MM.1S (cell line): ENCODE measurements at regions not wholly inside any gene's neighbourhood (a gene's known extent, or its start where the extent isn't known, plus 50 kb on each side); places are given as distances from the start of the nearest gene placed in this dataset.

Experiments used
- DNase-seq: peaks from one replicate; pipeline ENCODE4 v3.0.0-alpha.2; 2015
- H2AFZ ChIP-seq: fragments of 300-600 bp; sonication (generic); 2 replicates; pipeline ENCODE4 v1.6.0; 2016; ENCODE audit warnings: antibody characterized with exemption, low read length
- H3F3A ChIP-seq: fragments of 300-600 bp; sonication (generic); 2 replicates; pipeline ENCODE4 v1.6.1; 2016; ENCODE audit warnings: mild to moderate bottlenecking, antibody characterized with exemption, low read length, moderate library complexity, mixed read lengths; ENCODE audit not compliant: insufficient read depth
- H3K27ac ChIP-seq: fragments of 300-600 bp; sonication (generic); 2 replicates; pipeline ENCODE4 v1.5.1; 2016; ENCODE audit warnings: mild to moderate bottlenecking, low read length
- H3K27me3 ChIP-seq: fragments of 300-600 bp; sonication (generic); replicated peaks from 2 replicates; pipeline ENCODE4 v1.6.0; 2016; ENCODE audit warnings: low read length; ENCODE audit not compliant: insufficient read depth
- H3K36me3 ChIP-seq: fragments of 300-600 bp; sonication (generic); replicated peaks from 2 replicates; pipeline ENCODE4 v1.6.1; 2016; ENCODE audit warnings: mild to moderate bottlenecking, low read length, mixed read lengths; ENCODE audit not compliant: insufficient read depth
- H3K4me1 ChIP-seq: fragments of 300-600 bp; sonication (generic); 2 replicates; pipeline ENCODE4 v1.6.1; 2016; ENCODE audit warnings: low read length, mixed read lengths
- H3K4me2 ChIP-seq: fragments of 300-600 bp; sonication (generic); 2 replicates; pipeline ENCODE4 v1.6.0; 2016; ENCODE audit warnings: low read depth, low read length
- H3K4me3 ChIP-seq: fragments of 300-600 bp; sonication (generic); 2 replicates; pipeline ENCODE4 v1.5.1; 2016; ENCODE audit warnings: low read length, mixed read lengths
- H3K79me2 ChIP-seq: fragments of 300-600 bp; sonication (generic); 2 replicates; pipeline ENCODE4 v1.6.1; 2016; ENCODE audit warnings: mixed run types, low read length, mixed read lengths
- H3K9ac ChIP-seq: fragments of 300-600 bp; sonication (generic); 2 replicates; pipeline ENCODE4 v1.6.1; 2016; ENCODE audit warnings: low read length, mixed read lengths
- H3K9me2 ChIP-seq: fragments of 300-600 bp; sonication (generic); replicated peaks from 2 replicates; pipeline ENCODE4 v1.6.1; 2016; ENCODE audit warnings: mild to moderate bottlenecking, low read length, mixed read lengths; ENCODE audit not compliant: insufficient read depth
- H3K9me3 ChIP-seq: fragments of 300-600 bp; sonication (generic); replicated peaks from 2 replicates; pipeline ENCODE4 v1.6.1; 2016; ENCODE audit warnings: mild to moderate bottlenecking, low read length, mixed read lengths; ENCODE audit not compliant: insufficient read depth
- H4K20me1 ChIP-seq: fragments of 300-600 bp; sonication (generic); 2 replicates; pipeline ENCODE4 v1.6.1; 2016; ENCODE audit warnings: mild to moderate bottlenecking, low read length, moderate library complexity, mixed read lengths; ENCODE audit not compliant: insufficient read depth
- CTCF ChIP-seq: fragments of 300-600 bp; sonication (generic); IDR thresholded peaks from 2 replicates; pipeline ENCODE4 v1.5.1; 2016; ENCODE audit warnings: antibody characterized with exemption, low read length, mixed read lengths
- EZH2 ChIP-seq: fragments of 300-600 bp; sonication (generic); optimal IDR thresholded peaks from 2 replicates; pipeline ENCODE3; 2017; ENCODE audit warnings: low read depth, mild to moderate bottlenecking, antibody characterized with exemption, low read length, mixed read lengths
- EZH2phosphoT487 ChIP-seq: fragments of 300-600 bp; sonication (generic); IDR thresholded peaks from 2 replicates; pipeline ENCODE4 v1.6.1; 2018; ENCODE audit warnings: antibody characterized with exemption, low read length

GRCh38 chr15:29400701-29401100 is 131.1 kb upstream of the NSMCE3 start:
- H2AFZ ChIP-seq = no peak overlapping the region
- H3K79me2 ChIP-seq = no peaks in the 10 kb centered on the region
- no peaks in the 10 kb centered on the region for H4K20me1 ChIP-seq
- H3K4me3 ChIP-seq = no peak overlapping the region
- no peak overlapping the region for H3K4me2 ChIP-seq
- no peaks in the 10 kb centered on the region for H3F3A ChIP-seq
- TF ChIP-seq EZH2 (no peak), CTCF (no peak), EZH2phosphoT487 (no peak)
- no peak for DNase-seq
- no peak overlapping the region for H3K9ac ChIP-seq
- no peaks in the 10 kb centered on the region for H3K9me2 ChIP-seq
- no peaks in the 10 kb centered on the region for H3K4me1 ChIP-seq
- no peaks in the 10 kb centered on the region for H3K36me3 ChIP-seq
- H3K27me3 ChIP-seq = no peaks in the 10 kb centered on the region
- H3K27ac ChIP-seq = no peak overlapping the region
- no peaks in the 10 kb centered on the region for H3K9me3 ChIP-seq

- no peak for TF ChIP-seq EZH2
- TF ChIP-seq EZH2phosphoT487 = no peak
- TF ChIP-seq CTCF = no peak
Observed at GRCh38 chr15:29398907-29399306, 129.3 kb upstream of the NSMCE3 start.

GRCh38 chr15:29396176-29396811 is 126.7 kb upstream of the NSMCE3 start:
- Histone ChIP-seq H3K36me3 (no peaks in the 10 kb centered on the region), H3K27ac (no peak overlapping the region), H3K9ac (no peak overlapping the region), H3K27me3 (no peaks in the 10 kb centered on the region), H3K9me3 (no peaks in the 10 kb centered on the region), H2AFZ (no peak overlapping the region), H3K4me2 (no peak overlapping the region), H3K9me2 (no peaks in the 10 kb centered on the region), H3K4me3 (no peak overlapping the region), H3K4me1 (no peaks in the 10 kb centered on the region), H4K20me1 (no peaks in the 10 kb centered on the region), H3K79me2 (no peaks in the 10 kb centered on the region), H3F3A (no peaks in the 10 kb centered on the region)
- no peak for TF ChIP-seq CTCF
- DNase-seq = no peak

More at GRCh38 chr15:29398907-29399306, 129.3 kb upstream of the NSMCE3 start:
- H3K9me3 ChIP-seq = no peaks in the 10 kb centered on the region
- no peaks in the 10 kb centered on the region for H3K9me2 ChIP-seq
- H2AFZ ChIP-seq = no peak overlapping the region
- no peaks in the 10 kb centered on the region for H3K4me1 ChIP-seq
- no peaks in the 10 kb centered on the region for H3K79me2 ChIP-seq
- H3K27ac ChIP-seq = no peak overlapping the region
- H3K4me2 ChIP-seq = no peak overlapping the region
- H3F3A ChIP-seq = no peaks in the 10 kb centered on the region
- no peak overlapping the region for H3K9ac ChIP-seq
- H3K4me3 ChIP-seq = no peak overlapping the region
- H3K36me3 ChIP-seq = no peaks in the 10 kb centered on the region
- H3K27me3 ChIP-seq = no peaks in the 10 kb centered on the region
- no peak for DNase-seq
- H4K20me1 ChIP-seq = no peaks in the 10 kb centered on the region
